ENCODE measurements at regions not wholly inside any gene's neighbourhood (a gene's known extent, or its start where the extent isn't known, plus 50 kb on each side); places are given as distances from the start of the nearest gene placed in this dataset.

DNA sequence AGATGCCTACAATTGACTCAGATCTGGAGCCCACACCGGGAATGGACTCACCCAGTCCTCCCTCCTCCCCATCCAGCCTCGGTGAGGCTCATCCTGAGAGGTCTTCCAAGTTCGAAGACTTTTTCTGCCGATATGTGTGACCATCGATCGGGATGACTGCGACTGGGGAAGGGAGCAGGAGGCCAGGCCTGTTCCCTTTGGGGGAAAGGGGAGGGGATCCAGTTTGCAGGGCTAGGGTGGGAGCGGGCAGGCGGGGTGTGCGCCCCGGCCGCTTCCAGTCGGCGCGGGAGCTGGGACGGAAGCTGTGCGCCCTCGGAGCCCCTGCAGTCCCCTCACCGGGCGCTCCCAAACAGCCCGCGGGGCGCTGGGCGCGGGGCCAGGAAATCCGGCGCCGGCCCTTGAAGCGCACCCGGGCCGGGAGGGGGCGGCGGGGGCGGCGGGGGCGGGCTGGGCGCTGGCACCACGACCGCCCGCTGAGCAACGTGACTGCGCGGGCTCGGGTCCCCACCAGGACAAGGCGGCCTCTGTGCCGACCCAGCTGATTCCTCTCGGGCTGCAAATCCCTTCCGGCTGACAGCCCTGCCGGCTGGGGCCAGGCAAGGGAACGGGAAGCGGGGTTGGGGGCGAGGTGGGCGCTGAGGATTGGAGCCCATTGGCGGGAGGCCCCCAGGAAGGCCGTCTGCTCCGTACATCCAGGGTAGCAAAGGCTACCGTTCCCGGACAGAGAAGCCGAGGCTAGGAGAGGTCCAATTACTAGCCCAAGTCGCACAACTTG is 103.9 kb downstream of the EBNA1BP2 start:
- TF ChIP-seq POLR2AphosphoS5 (IDR thresholded peaks at IDR 0.05; ENCODE audit: low read depth, low read length): no peak
- no peak for TF ChIP-seq TCF7L2 (IDR thresholded peaks at IDR 0.05; ENCODE audit: low read depth, low read length)
- no peak for TF ChIP-seq SIN3A (IDR thresholded peaks at IDR 0.05; ENCODE audit: borderline replicate concordance, insufficient read depth, low read depth, low read length)
- TF ChIP-seq, protein P1, sequence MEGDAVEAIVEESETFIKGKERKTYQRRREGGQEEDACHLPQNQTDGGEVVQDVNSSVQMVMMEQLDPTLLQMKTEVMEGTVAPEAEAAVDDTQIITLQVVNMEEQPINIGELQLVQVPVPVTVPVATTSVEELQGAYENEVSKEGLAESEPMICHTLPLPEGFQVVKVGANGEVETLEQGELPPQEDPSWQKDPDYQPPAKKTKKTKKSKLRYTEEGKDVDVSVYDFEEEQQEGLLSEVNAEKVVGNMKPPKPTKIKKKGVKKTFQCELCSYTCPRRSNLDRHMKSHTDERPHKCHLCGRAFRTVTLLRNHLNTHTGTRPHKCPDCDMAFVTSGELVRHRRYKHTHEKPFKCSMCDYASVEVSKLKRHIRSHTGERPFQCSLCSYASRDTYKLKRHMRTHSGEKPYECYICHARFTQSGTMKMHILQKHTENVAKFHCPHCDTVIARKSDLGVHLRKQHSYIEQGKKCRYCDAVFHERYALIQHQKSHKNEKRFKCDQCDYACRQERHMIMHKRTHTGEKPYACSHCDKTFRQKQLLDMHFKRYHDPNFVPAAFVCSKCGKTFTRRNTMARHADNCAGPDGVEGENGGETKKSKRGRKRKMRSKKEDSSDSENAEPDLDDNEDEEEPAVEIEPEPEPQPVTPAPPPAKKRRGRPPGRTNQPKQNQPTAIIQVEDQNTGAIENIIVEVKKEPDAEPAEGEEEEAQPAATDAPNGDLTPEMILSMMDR (IDR thresholded peaks at IDR 0.05): no peak
- TF ChIP-seq, protein P2, sequence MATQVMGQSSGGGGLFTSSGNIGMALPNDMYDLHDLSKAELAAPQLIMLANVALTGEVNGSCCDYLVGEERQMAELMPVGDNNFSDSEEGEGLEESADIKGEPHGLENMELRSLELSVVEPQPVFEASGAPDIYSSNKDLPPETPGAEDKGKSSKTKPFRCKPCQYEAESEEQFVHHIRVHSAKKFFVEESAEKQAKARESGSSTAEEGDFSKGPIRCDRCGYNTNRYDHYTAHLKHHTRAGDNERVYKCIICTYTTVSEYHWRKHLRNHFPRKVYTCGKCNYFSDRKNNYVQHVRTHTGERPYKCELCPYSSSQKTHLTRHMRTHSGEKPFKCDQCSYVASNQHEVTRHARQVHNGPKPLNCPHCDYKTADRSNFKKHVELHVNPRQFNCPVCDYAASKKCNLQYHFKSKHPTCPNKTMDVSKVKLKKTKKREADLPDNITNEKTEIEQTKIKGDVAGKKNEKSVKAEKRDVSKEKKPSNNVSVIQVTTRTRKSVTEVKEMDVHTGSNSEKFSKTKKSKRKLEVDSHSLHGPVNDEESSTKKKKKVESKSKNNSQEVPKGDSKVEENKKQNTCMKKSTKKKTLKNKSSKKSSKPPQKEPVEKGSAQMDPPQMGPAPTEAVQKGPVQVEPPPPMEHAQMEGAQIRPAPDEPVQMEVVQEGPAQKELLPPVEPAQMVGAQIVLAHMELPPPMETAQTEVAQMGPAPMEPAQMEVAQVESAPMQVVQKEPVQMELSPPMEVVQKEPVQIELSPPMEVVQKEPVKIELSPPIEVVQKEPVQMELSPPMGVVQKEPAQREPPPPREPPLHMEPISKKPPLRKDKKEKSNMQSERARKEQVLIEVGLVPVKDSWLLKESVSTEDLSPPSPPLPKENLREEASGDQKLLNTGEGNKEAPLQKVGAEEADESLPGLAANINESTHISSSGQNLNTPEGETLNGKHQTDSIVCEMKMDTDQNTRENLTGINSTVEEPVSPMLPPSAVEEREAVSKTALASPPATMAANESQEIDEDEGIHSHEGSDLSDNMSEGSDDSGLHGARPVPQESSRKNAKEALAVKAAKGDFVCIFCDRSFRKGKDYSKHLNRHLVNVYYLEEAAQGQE (IDR thresholded peaks at IDR 0.05; ENCODE audit: insufficient read depth in 1 of 2, low read depth in 2 of 2, low read length in 1 of 2): no peak
- H3K27me3 ChIP-seq (ENCODE audit: control insufficient read depth, insufficient read depth, low read length): no peaks in the 10 kb centered on the region
- ATAC-seq (no peak), DNase-seq (ENCODE audit: low read depth, low spot score) (no peak)
- in situ Hi-C loops (cut with HindIII; ENCODE audit: low pct_unique_long_range_greater_than_20kb, low sequenced_read_pairs) (no loop called here), intact Hi-C loops (cut with micrococcal nuclease; ENCODE audit: unreplicated experiment) (no loop called here)
- CTCF ChIA-PET: no interaction called here
- no peak overlapping the region for H3K27ac ChIP-seq (ENCODE audit: low read length)
- POLR2A ChIA-PET: no interaction called here
- H3K4me1 ChIP-seq (ENCODE audit: control insufficient read depth, insufficient read depth, low read length): no peaks in the 10 kb centered on the region
- no peaks in the 10 kb centered on the region for H3K9me3 ChIP-seq (ENCODE audit: control insufficient read depth, insufficient read depth, low read depth, low read length)
- no peak overlapping the region for H3K4me3 ChIP-seq (ENCODE audit: low read depth in 2 of 2, low read length in 2 of 2)
- BruUV-seq (replicated peaks): no TSS peak
- H3K36me3 ChIP-seq (ENCODE audit: control insufficient read depth, insufficient read depth, low read length): no peaks in the 10 kb centered on the region

DNA sequence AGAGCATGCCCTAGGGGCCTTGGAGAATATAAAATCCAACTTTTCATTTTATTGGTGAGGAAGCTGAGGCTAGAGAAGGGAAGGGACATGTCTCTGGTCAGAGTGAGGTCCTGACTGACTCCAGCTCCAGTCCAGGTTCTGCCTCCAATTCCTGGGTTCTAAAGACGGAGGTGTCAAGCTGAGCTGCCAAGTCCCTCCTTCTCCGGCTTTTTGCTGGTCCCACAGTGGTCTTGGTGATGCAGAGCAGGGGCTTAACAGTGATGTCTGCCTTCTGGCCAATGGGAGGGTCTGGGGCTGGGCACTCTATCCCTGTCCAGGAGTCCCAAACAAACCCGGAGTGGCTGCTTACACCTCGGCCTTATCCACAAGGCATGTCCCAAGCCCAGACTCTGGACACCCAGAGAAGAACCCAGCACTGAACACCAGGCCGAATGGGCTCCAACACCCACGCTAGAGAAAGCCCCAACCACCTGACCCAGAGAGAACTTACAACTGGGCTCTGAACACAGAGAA is 104.8 kb downstream of the EBNA1BP2 start:
- in situ Hi-C loops (cut with HindIII; ENCODE audit: low pct_unique_long_range_greater_than_20kb, low sequenced_read_pairs) (no loop called here), intact Hi-C loops (cut with micrococcal nuclease; ENCODE audit: unreplicated experiment) (no loop called here)
- no peaks in the 10 kb centered on the region for H3K4me1 ChIP-seq (ENCODE audit: control insufficient read depth, insufficient read depth, low read length)
- H3K36me3 ChIP-seq (ENCODE audit: control insufficient read depth, insufficient read depth, low read length): no peaks in the 10 kb centered on the region
- BruUV-seq (replicated peaks): no TSS peak
- ATAC-seq: no peak
- H3K9me3 ChIP-seq (ENCODE audit: control insufficient read depth, insufficient read depth, low read depth, low read length): no peaks in the 10 kb centered on the region
- no peak overlapping the region for H3K27ac ChIP-seq (ENCODE audit: low read length)
- ChIA-PET CTCF (no interaction called here), POLR2A (no interaction called here)
- TF ChIP-seq SIN3A (IDR thresholded peaks at IDR 0.05; ENCODE audit: borderline replicate concordance, insufficient read depth, low read depth, low read length) (no peak), TCF7L2 (IDR thresholded peaks at IDR 0.05; ENCODE audit: low read depth, low read length) (no peak), POLR2AphosphoS5 (IDR thresholded peaks at IDR 0.05; ENCODE audit: low read depth, low read length) (no peak)
- TF ChIP-seq, protein P2 (IDR thresholded peaks at IDR 0.05; ENCODE audit: insufficient read depth in 1 of 2, low read depth in 2 of 2, low read length in 1 of 2): no peak
- TF ChIP-seq, protein P1 (IDR thresholded peaks at IDR 0.05): no peak
- no peak for DNase-seq (ENCODE audit: low read depth, low spot score)
- H3K4me3 ChIP-seq (ENCODE audit: low read depth in 2 of 2, low read length in 2 of 2): no peak overlapping the region
- no peaks in the 10 kb centered on the region for H3K27me3 ChIP-seq (ENCODE audit: control insufficient read depth, insufficient read depth, low read length)

Measured in Panc1 (cell line).